Stimulated activated memory B cell treated with anti-CD40 and anti-IgM and Interleukin-4, amounts not matched to agents 10 μg/mL and 1 μg/mL and 100 μg/mL, for 72 hours (primary cell): ENCODE measurements at regions not wholly inside any gene's neighbourhood (a gene's known extent, or its start where the extent isn't known, plus 50 kb on each side); places are given as distances from the start of the nearest gene placed in this dataset.

ENCODE experiments used
- ATAC-seq: fragments of 150-1000 bp; cut with Tn5 transposase; 2 replicates; pipeline ENCODE4 v1.10.0; 2021
- H3K27ac Mint-ChIP-seq: one replicate; pipeline ENCODE4 v1.8.0; 2022; ENCODE audit warnings: mild to moderate bottlenecking, mixed read lengths
- H3K27me3 Mint-ChIP-seq: one replicate; pipeline ENCODE4 v1.8.0; 2022; ENCODE audit warnings: mixed read lengths
- H3K36me3 Mint-ChIP-seq: one replicate; pipeline ENCODE4 v1.8.0; 2022; ENCODE audit warnings: mixed read lengths
- H3K4me1 Mint-ChIP-seq: one replicate; pipeline ENCODE4 v1.8.0; 2022; ENCODE audit warnings: mixed read lengths
- H3K4me3 Mint-ChIP-seq: one replicate; pipeline ENCODE4 v1.8.0; 2022; ENCODE audit warnings: mild to moderate bottlenecking, moderate library complexity, mixed read lengths
- H3K9me3 Mint-ChIP-seq: one replicate; pipeline ENCODE4 v1.8.0; 2022; ENCODE audit warnings: mixed read lengths

DNA sequence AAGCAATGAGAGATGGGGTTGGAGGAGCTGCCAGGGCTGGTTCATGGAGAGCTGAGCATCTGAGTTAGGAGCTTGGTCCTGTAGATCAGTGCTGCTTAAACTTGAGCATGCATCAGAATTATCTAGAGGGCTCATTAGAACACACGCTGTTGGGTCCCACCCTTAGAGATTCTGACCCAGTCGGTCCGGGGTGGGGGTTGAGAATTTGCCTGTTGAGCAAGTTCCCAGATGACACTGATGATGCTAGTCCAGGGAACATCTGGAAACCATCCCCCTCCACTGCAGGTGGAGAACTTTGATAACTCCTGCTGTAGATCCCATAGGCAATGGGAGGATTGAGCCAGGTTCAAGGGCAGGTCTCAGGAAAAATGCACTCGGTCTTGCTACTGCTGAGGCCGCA lies 158.0 kb upstream of the KLF4 start:
- no peaks in the 10 kb centered on the region for H3K9me3 Mint-ChIP-seq
- H3K27me3 Mint-ChIP-seq, result peaks cover 33% of the 10 kb centered on the region
- no peak for ATAC-seq
- peaks cover 5% of the 10 kb centered on the region for H3K4me1 Mint-ChIP-seq
- no peak overlapping the region for H3K27ac Mint-ChIP-seq
- H3K4me3 Mint-ChIP-seq, result no peak overlapping the region
- no peaks in the 10 kb centered on the region for H3K36me3 Mint-ChIP-seq

DNA sequence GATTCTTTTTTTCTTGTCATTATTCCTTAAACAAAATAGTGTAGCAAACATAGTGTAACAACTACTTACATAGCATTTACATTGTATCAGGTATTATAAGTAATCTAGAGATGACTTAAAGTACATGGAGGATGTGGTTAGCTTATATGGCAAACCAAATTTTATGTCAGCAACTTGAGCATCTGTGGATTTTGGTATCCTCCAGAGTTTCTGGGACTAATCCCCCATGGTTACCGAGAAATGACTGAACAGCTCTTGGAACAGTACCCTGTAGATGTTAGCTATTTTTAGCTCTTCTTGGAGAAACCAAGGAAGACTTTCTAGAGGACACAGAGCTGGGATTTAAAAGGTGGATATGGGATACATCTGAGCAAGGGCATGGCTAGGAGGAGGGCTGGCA lies 157.6 kb upstream of the KLF4 start:
- no peaks in the 10 kb centered on the region for H3K9me3 Mint-ChIP-seq
- H3K27me3 Mint-ChIP-seq, result peaks cover 34% of the 10 kb centered on the region
- peaks cover 5% of the 10 kb centered on the region for H3K4me1 Mint-ChIP-seq
- no peak overlapping the region for H3K27ac Mint-ChIP-seq
- no peaks in the 10 kb centered on the region for H3K36me3 Mint-ChIP-seq
- no peak overlapping the region for H3K4me3 Mint-ChIP-seq
- ATAC-seq, result no peak

GRCh38 chr9:107645464-107645833 lies 155.9 kb upstream of the KLF4 start:
- Mint-ChIP-seq H3K36me3 (no peaks in the 10 kb centered on the region), H3K9me3 (no peaks in the 10 kb centered on the region), H3K4me1 (peaks cover 5% of the 10 kb centered on the region), H3K27ac (no peak overlapping the region), H3K4me3 (no peak overlapping the region), H3K27me3 (peaks cover 46% of the 10 kb centered on the region)
- ATAC-seq, result no peak

DNA sequence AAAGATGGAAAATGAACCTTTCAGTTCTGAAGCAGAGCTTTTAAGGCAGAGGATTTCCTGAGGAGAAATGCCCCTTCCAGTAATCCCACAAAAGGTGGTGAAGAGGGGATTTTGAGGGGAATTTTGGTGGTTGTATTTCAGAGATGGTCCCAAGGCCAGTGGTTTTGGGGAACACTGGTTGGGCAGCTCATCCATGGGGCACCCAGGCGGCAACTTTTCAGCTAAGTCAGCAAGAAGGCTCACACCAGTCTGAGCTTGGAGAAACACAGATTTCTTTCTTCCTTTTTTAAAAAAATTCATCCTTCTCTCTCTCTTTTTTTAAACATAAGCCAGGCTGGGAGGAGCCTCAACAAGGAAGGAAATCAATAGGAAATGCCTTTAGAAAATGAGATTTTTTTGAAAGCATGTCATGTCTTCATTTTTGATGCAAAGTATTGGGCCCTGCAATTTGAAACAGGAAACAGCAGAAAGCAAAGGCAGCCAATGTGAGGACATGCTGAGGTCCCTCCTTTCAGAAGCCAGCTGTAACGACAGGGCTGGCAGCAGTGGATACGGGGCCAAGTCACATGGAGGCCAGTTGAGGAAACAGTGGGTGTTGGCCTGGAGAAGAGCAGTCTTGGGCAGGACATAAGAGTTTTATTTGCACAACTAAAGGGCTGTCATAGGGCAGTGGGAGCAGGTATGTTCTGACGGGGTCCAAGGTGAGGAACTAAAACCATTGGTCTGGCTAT lies 155.3 kb upstream of the KLF4 start:
- H3K36me3 Mint-ChIP-seq, result no peaks in the 10 kb centered on the region
- peaks cover 52% of the 10 kb centered on the region for H3K27me3 Mint-ChIP-seq
- ATAC-seq, result no peak
- H3K4me3 Mint-ChIP-seq, result no peak overlapping the region
- no peak overlapping the region for H3K27ac Mint-ChIP-seq
- H3K4me1 Mint-ChIP-seq, result peaks cover 5% of the 10 kb centered on the region
- no peaks in the 10 kb centered on the region for H3K9me3 Mint-ChIP-seq

DNA sequence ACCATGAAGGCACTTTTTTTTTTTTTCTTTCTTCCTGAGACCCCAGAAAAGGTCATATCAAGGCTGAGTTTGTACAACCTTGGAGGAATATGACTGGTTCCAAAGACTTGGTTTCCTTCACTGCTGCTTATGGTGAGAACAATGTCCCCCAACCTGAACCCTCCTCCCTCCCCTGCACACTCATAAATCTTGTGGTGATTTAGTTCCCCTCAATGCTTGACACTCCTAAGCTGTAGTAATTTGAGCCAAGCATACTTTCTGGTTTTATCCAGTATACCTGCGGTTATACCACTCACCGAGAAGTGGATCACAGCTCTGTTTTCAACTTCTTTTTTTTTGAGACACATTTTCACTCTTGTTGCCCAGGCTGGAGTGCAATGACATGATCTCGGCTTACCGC lies 149.9 kb upstream of the KLF4 start:
- Mint-ChIP-seq H3K4me1 (peaks cover 23% of the 10 kb centered on the region), H3K27me3 (peaks cover 58% of the 10 kb centered on the region), H3K9me3 (no peaks in the 10 kb centered on the region), H3K4me3 (no peak overlapping the region), H3K36me3 (no peaks in the 10 kb centered on the region), H3K27ac (no peak overlapping the region)
- no peak for ATAC-seq

DNA sequence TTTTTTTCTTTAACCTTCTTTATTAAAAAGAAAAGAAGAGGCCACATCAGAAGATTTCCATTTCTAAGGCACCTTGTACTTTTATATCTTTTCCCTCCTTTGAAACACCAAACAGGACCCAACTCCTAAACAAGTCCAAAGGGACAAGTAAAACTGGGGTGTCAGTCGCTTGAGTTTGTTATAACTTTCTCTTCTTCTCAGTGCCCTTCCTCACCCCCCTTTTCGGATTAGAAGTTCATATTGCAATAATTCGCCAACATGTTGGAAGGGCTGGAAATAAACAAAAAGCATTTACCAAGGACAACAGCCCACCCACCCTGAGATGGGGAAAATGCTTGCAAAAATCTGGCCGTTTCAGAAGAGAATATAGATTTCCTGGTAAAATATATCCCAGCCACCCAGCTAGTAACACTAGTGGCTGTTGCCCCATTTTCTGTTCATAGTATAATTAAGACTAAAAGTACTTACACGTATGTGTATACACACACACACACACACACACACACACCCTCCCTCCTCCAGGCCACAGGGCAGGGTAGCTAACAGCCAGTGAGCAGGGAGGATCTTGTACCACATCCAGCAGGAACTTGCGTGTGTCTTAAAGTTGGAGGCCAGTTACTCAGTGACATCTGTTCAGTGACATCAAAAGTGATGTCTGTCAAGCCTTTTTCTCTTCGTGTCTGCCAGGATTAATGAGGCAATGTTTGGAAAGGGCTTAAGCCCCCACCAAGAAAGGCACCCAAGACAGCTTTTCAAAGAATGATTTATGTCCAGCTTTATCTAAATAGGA lies 149.1 kb upstream of the KLF4 start:
- Mint-ChIP-seq H3K27ac (peak overlapping the region; percentile 41), H3K9me3 (no peaks in the 10 kb centered on the region), H3K4me1 (peaks cover 23% of the 10 kb centered on the region), H3K4me3 (peak overlapping the region; percentile 78), H3K27me3 (peaks cover 58% of the 10 kb centered on the region), H3K36me3 (no peaks in the 10 kb centered on the region)
- ATAC-seq, result no peak

DNA sequence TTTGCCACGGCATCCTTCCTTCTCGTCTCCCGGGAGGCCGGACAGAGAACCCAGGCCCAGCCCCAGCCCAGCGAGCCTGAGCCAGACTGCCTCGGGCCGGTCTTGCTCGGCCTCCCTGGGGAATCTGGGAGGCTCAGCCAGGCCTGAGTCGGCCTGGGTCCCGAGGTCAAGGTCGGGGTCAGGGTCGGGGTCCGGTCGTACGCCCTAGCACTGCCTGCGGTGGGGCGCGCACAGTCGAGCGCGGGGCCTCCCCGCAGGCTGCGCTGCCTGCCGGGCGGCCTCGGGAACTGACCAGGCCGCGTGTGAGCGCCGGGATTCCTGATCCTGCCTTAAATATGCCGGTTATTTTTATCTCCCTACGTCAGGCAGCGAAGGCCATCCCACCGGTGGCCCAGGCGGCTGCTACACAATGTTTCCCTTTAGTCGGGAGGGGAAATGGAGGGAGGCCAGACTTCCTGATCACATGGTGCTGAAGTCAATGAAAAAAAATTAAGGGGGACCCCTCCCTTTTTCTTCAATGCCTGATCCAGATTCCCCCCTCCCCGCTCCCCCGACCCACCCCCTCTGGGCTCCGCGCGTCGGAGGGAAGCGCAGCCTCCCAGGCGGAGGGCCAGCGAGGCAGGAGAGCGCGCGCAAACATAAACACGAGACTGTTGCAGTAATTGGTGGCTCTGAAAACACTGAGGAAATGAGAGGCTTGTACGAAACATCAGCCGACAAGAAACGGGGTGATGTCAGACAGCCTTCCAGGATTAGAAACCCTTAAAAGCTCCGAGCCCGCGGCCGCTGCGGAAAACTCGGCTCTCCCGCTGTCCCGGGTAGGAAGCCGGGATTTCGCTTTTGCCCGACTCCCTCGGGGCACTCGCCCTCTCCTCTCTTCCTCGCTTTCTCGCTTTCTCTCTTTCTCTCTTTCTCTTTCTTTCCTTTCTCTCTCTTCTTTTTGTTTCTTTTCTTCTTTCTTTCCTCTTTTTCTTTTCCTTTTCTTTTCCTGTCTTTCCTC lies 148.2 kb upstream of the KLF4 start:
- H3K36me3 Mint-ChIP-seq, result no peaks in the 10 kb centered on the region
- H3K4me3 Mint-ChIP-seq, result peak overlapping the region; percentile 78
- H3K4me1 Mint-ChIP-seq, result peaks cover 23% of the 10 kb centered on the region
- no peaks in the 10 kb centered on the region for H3K9me3 Mint-ChIP-seq
- peak; percentile 47 for ATAC-seq
- peaks cover 53% of the 10 kb centered on the region for H3K27me3 Mint-ChIP-seq
- H3K27ac Mint-ChIP-seq, result peak overlapping the region; percentile 41

DNA sequence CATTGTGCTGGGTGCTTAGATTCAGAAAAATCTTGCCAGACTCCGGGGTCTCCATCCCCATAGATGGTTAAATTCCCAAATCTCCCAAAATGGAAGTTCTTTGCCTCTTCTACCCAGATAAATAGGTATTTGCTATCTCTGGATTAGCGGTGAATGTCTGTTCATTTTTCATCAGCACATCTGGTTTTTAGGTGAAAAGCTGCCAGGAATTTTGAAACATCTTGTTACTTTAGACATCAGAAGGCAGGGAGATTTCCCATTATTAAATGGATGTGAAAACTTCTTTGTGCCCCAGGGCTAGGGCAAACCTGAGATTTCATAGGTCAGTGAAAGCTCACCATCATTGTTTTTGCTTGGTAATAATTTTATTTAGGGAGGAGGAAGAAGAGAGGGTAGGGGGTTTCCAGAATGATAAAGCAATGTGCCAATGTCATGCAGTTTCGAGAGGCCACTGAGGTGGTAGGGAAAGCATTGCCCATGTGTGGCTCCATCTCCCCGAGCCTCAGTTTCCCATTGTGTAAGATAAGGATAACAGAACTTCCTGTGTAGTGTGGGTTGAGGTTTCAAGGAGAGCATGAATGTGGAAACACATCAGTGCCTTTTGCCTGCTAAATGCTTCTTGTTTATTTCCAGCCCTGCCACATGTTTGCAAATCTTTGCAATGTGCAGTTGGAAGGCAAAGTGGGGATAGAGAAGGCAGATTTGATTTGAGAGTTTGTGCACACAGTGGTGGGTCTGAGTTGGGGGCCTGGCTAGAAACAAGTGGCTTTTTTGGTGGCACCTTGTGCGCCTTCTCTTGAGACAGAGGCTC lies 147.2 kb upstream of the KLF4 start:
- Mint-ChIP-seq H3K27ac (no peak overlapping the region), H3K27me3 (peaks cover 60% of the 10 kb centered on the region), H3K4me1 (peaks cover 23% of the 10 kb centered on the region), H3K4me3 (no peak overlapping the region), H3K36me3 (no peaks in the 10 kb centered on the region), H3K9me3 (no peaks in the 10 kb centered on the region)
- ATAC-seq, result no peak

- Mint-ChIP-seq H3K36me3 (no peaks in the 10 kb centered on the region), H3K4me3 (no peak overlapping the region), H3K27me3 (peaks cover 52% of the 10 kb centered on the region), H3K9me3 (no peaks in the 10 kb centered on the region), H3K27ac (no peak overlapping the region), H3K4me1 (peaks cover 23% of the 10 kb centered on the region)
- peak; percentile 25 for ATAC-seq
Measured at GRCh38 chr9:107635803-107636174, 146.2 kb upstream of the KLF4 start.

GRCh38 chr9:107635101-107635802 lies 145.7 kb upstream of the KLF4 start:
- H3K4me3 Mint-ChIP-seq, result no peak overlapping the region
- no peak overlapping the region for H3K27ac Mint-ChIP-seq
- H3K27me3 Mint-ChIP-seq, result peaks cover 47% of the 10 kb centered on the region
- H3K4me1 Mint-ChIP-seq, result peaks cover 23% of the 10 kb centered on the region
- H3K9me3 Mint-ChIP-seq, result no peaks in the 10 kb centered on the region
- no peaks in the 10 kb centered on the region for H3K36me3 Mint-ChIP-seq
- no peak for ATAC-seq

- Mint-ChIP-seq H3K36me3 (no peaks in the 10 kb centered on the region), H3K27me3 (peaks cover 35% of the 10 kb centered on the region)
- ATAC-seq, result no peak
Measured at GRCh38 chr9:107633406-107633805, 143.8 kb upstream of the KLF4 start.

DNA sequence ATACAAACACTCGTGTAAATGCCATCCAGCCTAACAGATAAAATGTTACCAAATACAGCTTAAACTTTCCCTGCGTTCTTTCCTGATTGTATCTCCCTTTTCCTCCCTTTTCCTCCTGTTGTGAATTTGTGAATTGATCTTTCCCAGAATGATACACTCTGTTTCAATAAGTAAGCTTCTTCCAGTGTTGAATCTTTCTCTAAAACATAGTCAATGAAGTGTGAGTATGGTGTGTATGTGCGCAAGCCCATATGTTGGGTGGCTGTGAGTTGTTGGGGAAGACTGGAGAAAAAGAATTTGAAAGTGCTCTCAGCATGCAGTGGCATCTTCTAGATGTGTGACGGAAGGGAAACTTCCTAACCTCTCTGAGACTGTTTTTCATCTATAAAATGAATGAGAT lies 143.1 kb upstream of the KLF4 start:
- Mint-ChIP-seq H3K9me3 (no peaks in the 10 kb centered on the region), H3K4me1 (peaks cover 8% of the 10 kb centered on the region), H3K27ac (no peak overlapping the region), H3K4me3 (no peak overlapping the region), H3K36me3 (no peaks in the 10 kb centered on the region), H3K27me3 (peaks cover 35% of the 10 kb centered on the region)
- no peak for ATAC-seq

More at GRCh38 chr9:107633406-107633805, 143.8 kb upstream of the KLF4 start:
- H3K27ac Mint-ChIP-seq, result no peak overlapping the region
- H3K4me1 Mint-ChIP-seq, result peaks cover 13% of the 10 kb centered on the region
- H3K9me3 Mint-ChIP-seq, result no peaks in the 10 kb centered on the region
- H3K4me3 Mint-ChIP-seq, result no peak overlapping the region

- H3K4me1 Mint-ChIP-seq, result peaks cover 7% of the 10 kb centered on the region
- H3K4me3 Mint-ChIP-seq, result no peak overlapping the region
Measured at GRCh38 chr9:107632216-107632615, 142.6 kb upstream of the KLF4 start.

GRCh38 chr9:107631788-107632187 lies 142.2 kb upstream of the KLF4 start:
- Mint-ChIP-seq H3K4me3 (no peak overlapping the region), H3K27me3 (peaks cover 32% of the 10 kb centered on the region), H3K27ac (no peak overlapping the region), H3K4me1 (peaks cover 3% of the 10 kb centered on the region), H3K36me3 (no peaks in the 10 kb centered on the region), H3K9me3 (no peaks in the 10 kb centered on the region)
- no peak for ATAC-seq

More at GRCh38 chr9:107632216-107632615, 142.6 kb upstream of the KLF4 start:
- peaks cover 35% of the 10 kb centered on the region for H3K27me3 Mint-ChIP-seq
- ATAC-seq, result no peak
- no peaks in the 10 kb centered on the region for H3K9me3 Mint-ChIP-seq
- H3K27ac Mint-ChIP-seq, result no peak overlapping the region
- H3K36me3 Mint-ChIP-seq, result no peaks in the 10 kb centered on the region
